ENCODE measurements at regions not wholly inside any gene's neighbourhood (a gene's known extent, or its start where the extent isn't known, plus 50 kb on each side); places are given as distances from the start of the nearest gene placed in this dataset.
A peak's percentile ranks its signal among the peaks of the same experiment; 100 is the strongest.

DNA sequence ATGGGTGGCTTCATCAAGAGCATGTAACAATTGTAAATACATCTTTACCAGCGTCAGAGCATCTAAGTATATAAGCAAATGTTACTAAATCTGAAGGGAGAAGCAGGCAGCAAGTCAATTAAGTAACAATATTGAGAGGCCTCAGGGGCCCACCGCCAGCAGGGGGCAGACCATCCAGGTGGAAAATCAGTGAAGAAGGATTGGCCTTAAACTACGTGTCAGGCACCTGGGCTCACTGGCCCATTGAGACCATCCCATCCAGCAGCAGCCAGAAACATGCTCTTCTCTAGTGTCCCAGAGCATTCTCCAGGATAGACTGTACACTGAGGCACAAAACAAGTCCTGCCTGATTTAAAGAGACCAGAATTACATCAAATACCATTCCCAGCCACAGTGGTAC, 96.2 kb upstream of the SNTG2 start:
- TF ChIP-seq, protein P1, sequence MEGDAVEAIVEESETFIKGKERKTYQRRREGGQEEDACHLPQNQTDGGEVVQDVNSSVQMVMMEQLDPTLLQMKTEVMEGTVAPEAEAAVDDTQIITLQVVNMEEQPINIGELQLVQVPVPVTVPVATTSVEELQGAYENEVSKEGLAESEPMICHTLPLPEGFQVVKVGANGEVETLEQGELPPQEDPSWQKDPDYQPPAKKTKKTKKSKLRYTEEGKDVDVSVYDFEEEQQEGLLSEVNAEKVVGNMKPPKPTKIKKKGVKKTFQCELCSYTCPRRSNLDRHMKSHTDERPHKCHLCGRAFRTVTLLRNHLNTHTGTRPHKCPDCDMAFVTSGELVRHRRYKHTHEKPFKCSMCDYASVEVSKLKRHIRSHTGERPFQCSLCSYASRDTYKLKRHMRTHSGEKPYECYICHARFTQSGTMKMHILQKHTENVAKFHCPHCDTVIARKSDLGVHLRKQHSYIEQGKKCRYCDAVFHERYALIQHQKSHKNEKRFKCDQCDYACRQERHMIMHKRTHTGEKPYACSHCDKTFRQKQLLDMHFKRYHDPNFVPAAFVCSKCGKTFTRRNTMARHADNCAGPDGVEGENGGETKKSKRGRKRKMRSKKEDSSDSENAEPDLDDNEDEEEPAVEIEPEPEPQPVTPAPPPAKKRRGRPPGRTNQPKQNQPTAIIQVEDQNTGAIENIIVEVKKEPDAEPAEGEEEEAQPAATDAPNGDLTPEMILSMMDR (conservative IDR thresholded peaks at IDR 0.05 in 1 of 2, IDR thresholded peaks at IDR 0.05 in 1 of 2; ENCODE audit: extremely low read depth in 1 of 2, insufficient read depth in 1 of 2, low read depth in 1 of 2, low read length in 2 of 2), result peak in 1 of 2 donors; percentile 22
- TF ChIP-seq EZH2 (IDR thresholded peaks at IDR 0.05; ENCODE audit: borderline replicate concordance, low read length), result no peak
